HEK293T (cell line): ENCODE measurements at regions not wholly inside any gene's neighbourhood (a gene's known extent, or its start where the extent isn't known, plus 50 kb on each side); places are given as distances from the start of the nearest gene placed in this dataset.

ENCODE experiments used
- BHLHE40 ChIP-seq: fragments of 450-650 bp; IDR thresholded peaks from 2 replicates; pipeline ENCODE4 v1.6.1; 2016; ENCODE audit warnings: mild to moderate bottlenecking, moderate library complexity, borderline replicate concordance
- CTBP1 ChIP-seq: fragments of 450-650 bp; IDR thresholded peaks from 2 replicates; pipeline ENCODE4 v1.6.1; 2016; ENCODE audit warnings: borderline replicate concordance
- FOXA1 ChIP-seq: fragments of 450-650 bp; IDR thresholded peaks from 2 replicates; pipeline ENCODE4 v1.6.1; 2016; ENCODE audit warnings: mild to moderate bottlenecking
- FOXM1 ChIP-seq: fragments of 450-650 bp; IDR thresholded peaks from 2 replicates; pipeline ENCODE4 v1.6.1; 2017; ENCODE audit warnings: mild to moderate bottlenecking, borderline replicate concordance
- SUZ12 ChIP-seq: fragments of 450-650 bp; IDR thresholded peaks from 2 replicates; pipeline ENCODE4 v1.6.1; 2016; ENCODE audit warnings: mild to moderate bottlenecking
- ZNF384 ChIP-seq: fragments of 450-650 bp; IDR thresholded peaks from 2 replicates; pipeline ENCODE4 v1.6.1; 2016

- TF ChIP-seq ZNF384 (no peak), BHLHE40 (no peak), FOXM1 (no peak), SUZ12 (no peak), CTBP1 (no peak), FOXA1 (no peak)
Measured at GRCh38 chr13:106998664-106999063, 430.7 kb upstream of the ARGLU1 start.
